HK-2 (cell line): ENCODE measurements at regions not wholly inside any gene's neighbourhood (a gene's known extent, or its start where the extent isn't known, plus 50 kb on each side); places are given as distances from the start of the nearest gene placed in this dataset.
"Not testable (repeated sequence)": the region's sequence is repeated elsewhere in the genome, so short reads cannot be mapped to it uniquely, and the experiment has no call there.

Experiments
- DNase-seq: peaks from one replicate; pipeline ENCODE4 v3.0.0-alpha.2; 2018; ENCODE audit not compliant: unreplicated experiment

DNA sequence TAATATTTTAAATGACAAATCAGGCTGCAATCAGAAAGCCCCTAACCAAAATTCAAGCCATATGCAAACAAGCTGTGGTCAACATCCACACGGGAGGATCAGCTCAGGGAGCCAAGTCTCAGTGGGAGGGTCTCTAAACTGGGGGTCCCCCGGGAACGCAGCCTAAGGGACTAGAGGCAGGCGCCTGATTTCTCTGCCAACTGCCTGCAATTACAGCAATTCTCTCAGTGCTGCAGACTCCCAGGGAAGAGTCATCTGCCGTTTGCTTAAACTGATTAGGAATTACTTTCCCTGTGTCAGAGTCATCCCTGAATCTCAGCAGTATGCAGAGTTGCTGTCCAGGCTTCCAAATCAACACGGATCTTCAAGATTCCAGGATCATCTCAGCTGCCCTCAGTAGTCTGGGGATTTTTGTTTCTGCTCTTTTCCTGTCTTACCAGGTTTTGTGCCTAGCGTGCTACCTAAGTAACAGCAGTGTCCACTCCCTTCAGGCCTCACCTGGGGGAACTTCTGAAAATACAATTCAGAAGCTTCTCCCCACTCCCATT, 247.8 kb downstream of the RRAGC start:
- DNase-seq, result no peak

DNA sequence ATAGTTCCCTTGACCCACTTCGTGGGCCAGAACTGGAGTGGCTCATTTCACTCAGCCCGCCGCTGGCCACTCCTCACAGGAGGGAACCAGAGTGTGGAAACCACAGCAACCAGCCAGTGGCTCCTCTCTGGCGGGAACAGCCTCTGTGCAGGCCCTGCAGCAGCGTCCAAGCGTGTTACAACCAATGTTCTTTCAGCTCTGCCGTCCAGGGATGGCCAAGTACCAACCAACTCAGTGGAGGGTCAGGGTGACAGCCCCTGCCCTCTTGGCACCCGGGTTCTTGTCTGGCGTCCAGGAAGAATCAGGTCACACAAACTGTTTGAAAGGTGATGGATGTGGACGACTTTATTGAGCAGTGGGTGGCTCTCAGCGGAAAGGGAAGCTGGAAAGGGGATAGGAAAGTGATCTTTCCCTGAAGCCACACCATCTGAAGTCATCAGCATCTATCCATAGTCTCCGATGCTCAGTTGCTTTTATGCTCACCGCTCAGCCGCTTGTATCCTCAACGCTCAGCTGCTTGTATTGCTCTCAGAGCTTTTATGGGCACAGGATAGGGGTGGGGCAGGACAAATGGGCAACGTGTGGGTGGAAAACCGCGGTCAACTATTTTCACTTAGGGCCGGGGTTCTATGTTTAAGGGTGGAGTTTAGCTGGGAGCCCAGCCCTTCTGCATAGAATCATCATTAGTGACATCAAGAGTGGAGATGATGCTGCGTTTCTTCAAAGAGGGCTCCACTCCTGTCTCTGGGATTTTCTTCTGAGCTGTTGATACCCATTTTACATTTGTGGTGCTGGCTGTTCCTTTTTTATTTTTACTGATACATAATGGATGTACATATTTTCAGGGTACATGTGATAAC, 250.2 kb downstream of the RRAGC start:
- DNase-seq, result no peak

DNA sequence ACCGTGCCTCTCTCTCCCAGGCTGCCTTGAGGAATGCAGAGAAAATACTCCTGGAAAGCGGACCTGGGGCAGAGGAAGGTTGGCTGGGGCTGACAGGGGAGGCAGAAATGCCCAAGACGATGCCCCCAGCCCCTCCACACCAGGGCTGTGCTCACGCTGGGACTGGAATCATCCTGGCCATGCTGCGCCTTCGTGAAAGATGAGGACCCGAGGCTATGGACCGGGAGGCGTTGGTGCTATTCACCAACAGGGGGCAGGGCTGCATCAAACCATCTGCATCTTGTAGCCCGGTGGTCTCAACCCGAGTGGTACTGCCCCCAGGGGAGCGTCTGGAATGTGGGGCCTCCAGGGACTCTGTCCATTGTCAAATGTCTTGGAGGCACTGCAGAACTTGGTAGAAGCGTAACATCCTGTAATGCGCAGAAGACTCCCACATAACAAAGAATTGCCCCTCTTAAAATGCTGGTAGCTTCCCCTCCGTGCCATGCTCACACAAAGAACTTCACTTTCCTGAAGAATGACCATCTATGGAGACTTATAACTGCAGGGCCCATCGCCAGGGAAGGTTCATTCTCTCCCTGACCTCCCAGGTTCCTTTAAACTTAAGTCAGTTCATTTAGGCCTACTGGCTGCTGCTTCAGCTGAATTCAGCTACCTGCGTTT, 251.2 kb downstream of the RRAGC start:
- no peak for DNase-seq

DNA sequence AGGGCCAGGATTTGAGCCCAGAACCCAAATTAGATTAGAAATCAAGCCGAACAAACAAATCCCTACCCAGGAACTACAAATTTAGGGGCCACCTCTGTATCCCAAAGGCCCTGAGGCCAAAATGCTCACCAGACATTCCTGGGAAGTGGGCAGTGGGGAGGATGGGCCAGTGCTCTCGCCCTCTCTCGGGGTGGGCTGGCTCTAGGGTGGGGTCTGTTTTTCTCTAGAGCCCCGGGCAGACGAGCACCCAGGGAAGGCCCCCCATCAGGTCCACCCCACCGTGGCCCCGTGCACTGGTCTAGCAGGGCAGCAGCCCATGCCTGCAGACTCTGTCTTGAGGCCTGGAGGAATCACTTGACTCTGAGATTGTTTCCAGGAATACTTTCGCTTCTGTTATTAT, 252.0 kb downstream of the RRAGC start:
- no peak for DNase-seq

DNA sequence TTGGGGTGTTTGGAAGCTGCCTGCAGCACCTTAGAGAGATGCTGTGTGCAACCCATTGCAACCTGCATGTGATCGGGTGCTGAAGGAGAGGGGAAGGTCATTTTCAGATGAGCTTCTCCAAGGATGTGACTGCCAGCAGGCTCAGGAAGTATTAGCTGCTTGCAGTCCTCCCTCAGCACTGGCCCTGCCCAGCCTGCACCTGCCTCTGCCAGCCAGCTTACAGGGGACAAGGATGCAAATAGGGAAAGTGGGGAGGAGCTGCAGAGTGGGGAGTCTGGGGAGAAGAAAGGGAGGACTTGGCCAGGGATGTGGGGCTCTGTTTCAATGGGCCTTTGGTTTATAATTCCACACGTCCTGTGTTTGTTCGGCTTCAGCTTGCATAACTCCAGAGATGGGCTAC, 254.5 kb downstream of the RRAGC start:
- DNase-seq, result no peak

DNA sequence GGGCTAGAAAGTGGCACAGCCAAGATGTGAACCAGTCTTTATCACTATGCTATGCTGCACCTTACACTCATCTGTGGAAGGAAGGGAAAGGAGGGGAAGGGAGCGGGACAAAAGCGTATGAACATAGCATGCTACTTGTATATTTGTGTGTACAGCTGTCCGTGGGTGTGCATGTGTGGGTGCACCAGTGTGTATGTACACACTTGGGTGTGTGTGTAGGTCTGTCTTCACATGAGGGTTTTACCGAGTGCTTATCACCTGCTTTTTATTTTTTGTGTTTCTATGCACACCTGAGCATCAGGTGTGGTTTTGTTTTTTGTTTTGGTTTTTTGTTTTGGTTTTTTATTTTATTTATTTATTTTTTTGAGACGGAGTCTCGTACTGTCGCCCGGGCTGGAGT, 255.7 kb downstream of the RRAGC start:
- DNase-seq, result no peak

DNA sequence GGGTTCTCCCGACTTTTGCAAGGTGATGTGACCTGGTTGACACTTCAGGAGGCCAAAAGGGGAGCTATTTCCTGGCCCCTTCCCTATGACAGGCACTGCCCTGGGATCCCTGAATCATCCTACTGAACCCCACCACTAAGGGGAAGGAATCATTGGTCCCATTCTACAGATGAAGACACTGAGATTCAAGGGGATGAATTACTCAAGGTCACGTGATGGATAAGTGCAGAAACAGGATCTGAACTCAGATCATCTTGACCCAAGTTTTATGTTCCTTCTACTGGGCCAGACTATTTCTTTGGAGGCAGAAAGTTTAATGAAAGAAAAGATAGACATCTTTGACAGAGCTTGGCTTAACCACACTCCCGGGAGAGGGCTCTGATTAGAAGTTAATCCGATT, 258.7 kb downstream of the RRAGC start:
- DNase-seq, result no peak

DNA sequence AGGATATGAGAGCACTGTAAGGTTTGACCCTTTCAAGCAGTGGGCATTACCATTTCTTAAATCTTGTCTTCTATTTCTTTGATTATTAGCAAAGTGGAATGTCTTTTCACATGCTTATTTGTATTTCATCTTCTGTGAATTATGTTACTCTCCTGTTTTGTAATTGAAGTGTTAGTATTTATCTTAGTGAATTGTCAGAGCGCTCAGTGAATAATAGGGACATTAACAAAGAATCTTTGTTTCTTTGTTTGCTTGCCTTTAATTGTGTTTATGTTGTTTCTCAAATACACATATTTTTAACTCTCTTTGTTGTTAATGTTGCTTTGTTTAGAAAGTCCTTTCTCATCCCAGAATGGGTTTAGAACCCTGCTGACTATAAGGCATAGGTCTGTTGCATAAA, 259.3 kb downstream of the RRAGC start:
- DNase-seq, result no peak

DNA sequence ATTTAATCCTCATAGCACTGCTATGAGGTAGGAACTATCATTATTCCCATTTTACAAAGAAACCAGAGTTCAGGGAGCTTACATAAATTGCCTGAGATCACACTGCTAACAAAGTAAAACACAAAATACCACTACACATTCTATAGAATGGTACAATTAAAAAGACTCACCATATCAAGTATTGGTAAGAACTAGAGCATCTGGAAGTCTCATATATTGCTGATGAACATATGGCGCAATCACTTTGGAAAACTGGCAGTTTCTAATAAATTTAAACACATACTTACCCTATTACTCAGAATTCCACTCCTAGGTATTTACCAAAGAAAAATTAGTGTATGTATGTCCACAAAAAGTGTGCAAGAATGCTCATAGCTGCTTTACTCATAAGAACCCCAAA, 261.5 kb downstream of the RRAGC start:
- no peak for DNase-seq

DNA sequence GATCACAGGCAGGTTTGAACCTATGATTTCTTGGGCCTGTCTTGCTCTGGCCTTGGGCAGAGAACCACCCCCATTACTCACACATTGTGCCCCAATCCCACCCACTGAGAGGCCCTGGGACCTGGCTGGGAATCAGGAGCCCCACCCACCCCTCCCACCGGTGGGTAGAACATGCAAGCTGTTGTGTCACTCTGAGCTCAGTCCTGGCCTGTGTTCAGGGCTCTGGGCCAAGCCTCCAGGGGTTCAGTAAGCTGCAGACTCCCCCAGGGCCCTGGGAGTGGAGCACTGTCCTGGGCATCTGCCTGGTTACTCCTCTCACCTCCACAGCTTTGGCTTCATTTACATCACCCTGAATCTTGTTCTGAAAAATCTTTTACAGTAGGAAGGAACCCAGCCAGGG, 270.5 kb downstream of the RRAGC start:
- no peak for DNase-seq

DNA sequence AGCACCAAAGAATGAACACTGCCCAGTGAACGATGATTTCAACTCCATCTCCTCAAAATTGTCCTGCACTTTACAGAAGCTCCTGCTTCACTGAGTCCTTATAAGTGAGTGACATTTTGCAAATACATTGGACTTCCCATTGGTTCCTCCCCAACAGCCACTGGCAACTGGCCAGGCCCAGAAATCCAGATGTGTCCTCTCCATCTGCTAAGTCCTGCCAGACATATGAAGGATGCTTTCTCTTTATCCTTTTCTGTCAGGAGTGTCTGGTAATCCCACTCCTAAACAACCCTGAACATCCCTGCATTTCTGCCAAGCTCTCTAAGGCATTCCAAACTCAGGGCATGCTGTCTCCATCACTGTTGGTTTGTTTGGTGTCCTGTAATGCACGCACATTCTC, 271.8 kb downstream of the RRAGC start:
- no peak for DNase-seq

DNA sequence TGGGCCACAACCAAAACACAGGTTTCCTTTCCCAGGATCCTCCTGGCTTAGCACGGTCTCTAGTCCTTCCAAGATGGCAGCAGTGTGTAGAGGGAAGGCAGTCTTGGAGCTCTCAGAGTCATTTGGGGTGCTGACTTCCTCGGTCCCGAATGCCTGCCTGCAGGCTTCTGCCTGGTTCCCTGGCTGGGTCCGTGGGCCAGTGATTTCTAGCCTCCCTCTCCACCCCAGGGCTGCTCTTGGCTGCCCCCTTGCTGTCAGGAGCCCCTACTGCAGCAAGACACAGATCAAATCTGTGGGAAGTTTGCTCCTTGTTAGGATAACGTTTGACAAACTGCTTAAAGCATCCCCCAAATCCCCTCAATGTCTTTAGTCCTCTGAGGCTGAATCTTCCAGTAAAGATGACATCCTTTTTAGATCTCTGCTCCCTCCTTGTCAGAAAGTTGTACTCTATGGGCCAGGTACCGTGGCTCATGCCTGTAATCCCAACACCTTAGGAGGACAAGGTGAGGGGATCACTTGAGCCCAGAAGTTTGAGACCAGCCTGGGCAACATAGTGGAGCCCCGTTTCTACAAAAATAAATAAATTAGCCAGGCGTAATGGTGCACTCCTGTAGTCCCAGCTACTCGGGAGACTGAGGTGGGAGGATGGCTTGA, 272.5 kb downstream of the RRAGC start:
- peak; percentile 25 for DNase-seq

DNA sequence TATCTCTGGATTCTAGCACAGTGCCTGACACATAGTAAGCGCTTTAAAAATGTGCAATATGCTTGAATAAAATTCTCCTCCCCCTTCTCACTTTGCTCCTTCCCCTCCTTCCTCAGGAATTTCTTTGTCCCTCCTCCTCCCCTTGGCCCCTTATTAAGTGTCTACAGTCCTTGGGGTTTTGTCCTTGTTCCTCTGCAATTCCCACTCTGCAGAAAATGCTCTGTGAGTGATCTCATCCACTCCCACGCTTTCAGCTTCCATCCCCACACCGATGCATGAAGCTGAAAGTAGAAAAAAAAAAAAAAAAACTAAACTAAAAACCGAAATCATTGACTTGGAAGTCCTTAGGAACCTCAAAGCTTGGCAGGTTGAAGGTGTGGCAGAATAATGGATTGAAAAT, 273.6 kb downstream of the RRAGC start:
- DNase-seq, result no peak

DNA sequence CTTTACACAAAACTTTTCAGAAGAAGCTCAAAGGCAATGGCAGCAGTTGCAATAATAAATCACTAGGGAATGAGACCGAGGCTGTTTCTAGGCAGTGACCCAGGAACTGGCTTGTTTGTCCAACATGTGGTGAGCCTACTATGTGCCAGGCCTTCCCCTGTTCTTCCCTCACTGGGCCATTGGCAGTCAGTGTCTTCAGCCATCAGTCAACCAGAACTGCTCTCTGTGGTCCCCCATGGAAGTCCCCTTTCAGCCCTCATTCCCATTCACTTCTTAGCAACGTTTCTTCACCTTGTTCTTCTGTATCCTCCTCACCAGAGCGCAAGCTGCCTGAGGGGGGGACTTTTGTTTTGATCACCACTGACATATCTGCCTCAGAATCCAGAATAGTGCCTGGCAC, 274.1 kb downstream of the RRAGC start:
- no peak for DNase-seq

DNA sequence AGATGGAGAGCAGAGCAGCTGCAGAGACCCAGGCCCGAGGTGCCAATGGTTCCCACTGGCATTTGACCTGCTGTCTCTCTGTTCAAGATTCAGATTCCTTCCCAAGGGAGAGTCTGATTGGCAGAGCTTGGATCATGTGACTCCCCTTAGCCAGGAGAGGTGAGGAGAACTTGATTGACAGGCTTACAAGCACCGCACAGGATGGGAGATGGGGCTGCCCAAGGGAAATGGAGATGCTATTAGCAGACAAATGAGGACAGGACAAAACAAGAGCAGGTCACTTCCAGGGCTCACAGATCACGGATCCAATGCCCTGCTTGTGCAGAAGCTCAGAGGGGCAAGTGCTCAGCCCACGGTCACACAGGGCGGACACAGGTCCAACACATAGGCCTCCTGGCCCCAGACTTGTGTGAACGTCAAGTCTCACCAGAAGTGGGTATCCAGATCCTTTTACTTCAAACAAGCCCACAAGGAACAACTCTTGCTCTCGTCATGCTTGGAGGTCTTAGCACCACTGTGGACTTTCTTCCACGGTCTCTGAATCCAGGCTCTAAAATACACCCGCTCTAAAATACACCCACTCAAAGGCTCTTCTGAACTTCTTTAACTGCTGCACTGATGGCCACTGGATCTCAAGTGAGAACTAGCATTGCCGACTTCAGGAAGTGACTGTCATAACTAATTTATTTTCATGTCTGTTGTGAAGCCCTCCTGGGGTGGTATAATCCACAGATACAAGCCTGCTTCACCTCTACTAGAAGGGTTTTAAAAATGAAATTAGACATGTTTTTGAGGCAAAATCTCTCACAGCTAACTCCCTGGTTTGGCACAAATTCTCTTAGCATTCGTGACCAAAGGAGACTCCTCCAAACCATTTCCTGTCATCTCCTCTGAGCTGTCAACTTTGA, 274.9 kb downstream of the RRAGC start:
- no peak for DNase-seq

DNA sequence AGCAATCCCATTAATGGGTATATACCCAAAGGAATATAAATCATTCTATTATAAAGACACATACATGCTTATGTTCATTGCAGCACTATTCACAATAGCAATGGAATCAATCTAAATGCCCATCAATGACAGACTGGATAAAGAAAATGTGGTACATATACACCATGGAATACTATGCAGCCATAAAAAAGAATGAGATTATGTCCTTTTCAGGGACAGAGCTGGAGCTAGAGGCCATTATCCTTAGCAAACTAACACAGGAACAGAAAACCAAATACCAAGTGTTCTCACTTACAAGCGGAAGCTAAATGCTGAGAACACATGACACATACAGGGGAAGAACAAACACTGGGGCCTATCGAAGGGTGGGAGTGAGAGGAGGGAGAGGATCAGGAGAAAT, 276.3 kb downstream of the RRAGC start:
- DNase-seq, result not testable (repeated sequence)

DNA sequence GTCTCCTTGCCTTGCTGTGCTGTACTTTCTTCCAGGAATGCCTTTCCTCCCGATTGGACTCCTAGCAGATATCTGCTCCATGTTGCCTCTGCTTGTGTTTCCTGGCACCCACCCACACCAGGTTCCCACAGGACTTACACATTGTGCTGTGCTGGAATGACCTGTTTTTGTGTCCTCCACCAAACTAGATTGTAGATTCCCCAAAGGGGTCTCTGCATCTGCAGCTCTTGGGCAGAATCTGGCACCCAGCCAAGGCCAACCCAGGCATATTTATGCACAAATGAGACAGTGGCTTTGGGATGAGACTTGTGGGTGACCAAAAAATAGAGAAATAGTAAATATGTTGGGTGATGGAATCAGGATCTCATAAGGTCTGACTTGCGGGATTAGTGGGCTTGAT, 278.2 kb downstream of the RRAGC start:
- DNase-seq, result no peak

DNA sequence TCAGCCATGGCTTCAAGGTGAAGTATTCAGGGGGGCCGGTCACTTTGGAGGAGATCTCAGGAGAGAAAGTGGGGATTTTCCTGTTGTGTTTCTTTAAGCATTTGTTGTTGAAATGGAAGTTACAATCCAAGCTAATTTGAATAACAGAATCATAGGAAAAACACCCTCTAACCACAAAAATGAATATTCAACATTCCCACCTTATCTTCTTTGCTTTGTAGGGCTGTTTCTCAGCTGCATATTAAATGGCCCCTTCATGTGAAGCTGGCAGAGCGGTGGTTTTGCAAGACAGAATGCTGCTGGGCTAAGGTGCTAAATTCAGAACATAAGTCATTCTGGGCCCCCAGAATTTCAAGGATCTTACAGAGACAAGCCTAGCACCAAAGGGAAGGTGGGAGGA, 279.0 kb downstream of the RRAGC start:
- DNase-seq, result no peak

DNA sequence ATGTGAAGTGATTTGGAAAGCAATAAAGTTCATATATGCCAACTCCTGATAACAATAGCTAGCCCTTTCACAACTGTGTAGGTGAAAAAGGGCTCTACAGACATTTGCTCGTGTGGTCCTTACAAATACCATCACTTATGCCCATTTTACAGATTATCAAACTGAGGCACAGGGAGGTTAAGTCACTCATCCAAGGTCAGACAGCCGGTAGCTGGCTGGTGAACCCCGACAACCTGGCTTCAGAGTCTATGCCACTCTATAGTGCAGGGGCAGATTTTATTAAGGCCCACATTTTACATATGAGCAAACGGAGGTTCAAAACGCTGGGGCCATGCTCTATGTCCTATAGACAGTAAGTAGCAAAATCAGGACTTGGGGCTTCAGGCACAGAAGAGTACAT, 280.5 kb downstream of the RRAGC start:
- no peak for DNase-seq

DNA sequence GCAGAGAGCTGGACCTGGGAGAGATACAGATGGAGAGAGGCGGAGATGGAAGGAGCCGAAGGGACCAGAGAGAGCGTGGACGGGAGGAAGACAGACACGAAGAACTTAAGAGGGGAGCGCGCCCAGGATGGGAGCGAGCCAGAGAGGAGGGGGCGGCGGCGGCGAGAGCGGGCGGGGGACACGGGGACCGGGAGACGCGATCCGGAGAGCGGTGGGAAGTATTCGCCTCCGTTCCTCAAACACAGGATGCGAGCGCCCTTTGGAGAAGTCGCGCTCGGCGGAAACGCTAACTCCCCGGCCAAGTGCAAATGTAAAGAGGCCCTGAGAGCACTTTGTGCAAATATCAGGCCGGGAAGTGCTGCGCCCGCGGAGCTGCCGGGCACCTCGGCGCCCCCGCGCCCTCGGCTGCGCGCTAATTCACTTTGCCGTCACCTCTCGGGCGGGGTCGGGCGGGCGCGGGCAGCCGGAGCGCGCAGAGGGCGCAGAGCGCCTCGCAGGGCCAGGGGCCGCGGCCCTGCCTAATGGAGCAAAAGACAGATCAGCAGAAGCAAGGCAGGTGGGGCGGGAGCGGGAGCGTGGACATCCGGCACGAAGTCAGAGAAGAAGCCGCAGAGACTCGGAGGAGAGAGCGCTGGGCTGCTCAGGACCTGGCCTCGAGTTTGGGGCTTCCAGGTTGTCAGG, 281.2 kb downstream of the RRAGC start:
- DNase-seq, result no peak

DNA sequence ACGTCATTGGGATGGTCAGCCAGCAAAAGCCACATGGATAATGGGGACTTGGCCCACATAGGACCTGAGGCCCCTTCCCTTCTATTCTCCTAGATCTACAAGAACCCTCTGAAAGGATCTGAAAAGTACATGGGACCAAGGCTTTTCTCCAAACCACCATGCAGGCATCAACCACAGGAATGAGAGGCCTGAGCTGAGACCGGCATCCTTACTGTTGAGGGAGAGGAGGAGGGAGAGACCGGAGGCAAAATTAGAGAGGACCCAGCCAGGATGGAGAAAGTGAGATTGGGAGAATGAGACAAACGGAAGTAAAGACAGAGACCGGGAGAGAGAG, 281.7 kb downstream of the RRAGC start:
- no peak for DNase-seq
